DMS153 treated with DMSO at 0.1 percent for 48 hours (cell line): ENCODE measurements at regions not wholly inside any gene's neighbourhood (a gene's known extent, or its start where the extent isn't known, plus 50 kb on each side); places are given as distances from the start of the nearest gene placed in this dataset.

Experiments
- DNase-seq: peaks from one replicate; lab custom pipeline; 2025; ENCODE audit not compliant: unreplicated experiment; lab: John Stamatoyannopoulos, UW

DNA sequence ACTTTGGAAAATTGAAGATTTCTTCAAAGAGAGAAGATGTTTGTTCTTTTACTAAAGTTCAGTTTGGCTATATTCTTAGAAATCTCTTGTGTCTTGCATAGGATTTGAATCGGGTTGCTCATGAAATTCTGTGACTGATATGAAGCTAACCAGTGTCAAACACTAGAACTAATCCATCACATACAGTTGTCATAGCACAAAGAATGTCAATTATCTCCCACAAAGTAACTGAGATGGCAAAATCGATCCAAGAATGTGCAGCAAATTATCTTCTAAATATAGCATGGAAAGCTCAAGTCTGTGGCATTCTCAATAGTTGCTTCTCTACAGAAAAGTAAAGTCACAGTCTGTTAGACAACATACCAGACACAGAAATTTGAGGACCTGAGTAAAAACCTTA, 768.1 kb upstream of the LRRN3 start:
- no peak for DNase-seq

DNA sequence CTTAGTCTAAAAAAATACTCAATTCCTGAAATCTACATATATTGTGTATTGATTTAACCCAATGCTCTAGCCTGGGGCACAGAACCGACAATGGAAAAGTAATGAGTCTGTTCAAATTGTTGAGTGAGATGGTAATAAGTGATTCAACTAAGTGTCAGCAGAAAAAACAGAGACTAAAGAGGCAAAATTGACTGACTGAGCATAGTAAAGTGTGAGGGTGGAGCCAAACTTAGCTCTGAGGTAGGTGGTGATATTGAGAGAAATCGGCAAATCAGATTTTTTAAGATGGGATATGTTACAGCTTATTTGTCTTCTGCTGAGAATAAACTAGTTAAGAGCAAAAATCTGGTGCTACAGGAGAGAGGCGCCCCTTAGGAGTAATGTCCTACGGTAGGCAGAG, 764.0 kb upstream of the LRRN3 start:
- DNase-seq = no peak

GRCh38 chr7:110336423-110336822, 754.5 kb upstream of the LRRN3 start:
- DNase-seq = no peak

GRCh38 chr7:110337646-110338045, 753.3 kb upstream of the LRRN3 start:
- no peak for DNase-seq

- no peak for DNase-seq
These were observed 743.8 kb upstream of the LRRN3 start for GRCh38 chr7:110347081-110347480.

DNA sequence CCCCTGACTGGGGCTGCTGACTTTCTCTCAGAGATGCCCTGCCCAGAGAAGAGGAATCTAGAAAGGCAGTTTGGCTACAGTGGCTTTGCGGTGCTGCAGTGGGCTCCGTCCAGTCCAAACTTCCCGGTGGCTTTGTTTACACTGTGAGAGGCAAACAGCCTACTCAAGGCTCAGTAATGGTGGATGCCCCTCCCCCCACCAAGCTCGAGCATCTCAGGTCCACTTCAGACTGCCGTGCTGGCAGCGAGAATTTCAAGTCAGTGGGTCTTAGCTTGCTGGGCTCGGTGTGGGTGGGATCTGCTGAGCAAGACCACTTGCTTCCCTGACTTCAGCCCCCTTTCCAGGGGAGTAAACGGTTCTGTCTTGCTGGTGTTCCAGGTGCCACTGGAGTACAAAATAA, 734.5 kb upstream of the LRRN3 start:
- DNase-seq = no peak

DNA sequence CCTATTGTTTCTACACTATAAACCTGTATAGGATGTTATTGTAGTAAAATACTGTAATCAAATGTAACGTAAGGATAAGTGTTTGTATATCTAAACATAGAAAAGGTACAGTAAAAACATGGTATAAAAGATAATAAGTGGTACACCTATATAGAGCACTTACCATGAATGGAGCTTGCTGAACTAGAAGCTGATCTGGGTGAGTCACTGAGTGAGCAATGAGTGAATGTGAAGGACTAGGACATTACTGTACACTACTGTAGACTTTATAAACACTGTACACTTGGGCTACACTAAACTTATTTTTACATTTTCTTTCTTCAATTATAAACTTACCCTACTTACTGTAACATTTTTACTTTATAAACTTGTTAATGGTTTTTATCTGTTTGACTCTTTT, 732.9 kb upstream of the LRRN3 start:
- no peak for DNase-seq

GRCh38 chr7:110371709-110372108, 719.2 kb upstream of the LRRN3 start:
- no peak for DNase-seq

DNA sequence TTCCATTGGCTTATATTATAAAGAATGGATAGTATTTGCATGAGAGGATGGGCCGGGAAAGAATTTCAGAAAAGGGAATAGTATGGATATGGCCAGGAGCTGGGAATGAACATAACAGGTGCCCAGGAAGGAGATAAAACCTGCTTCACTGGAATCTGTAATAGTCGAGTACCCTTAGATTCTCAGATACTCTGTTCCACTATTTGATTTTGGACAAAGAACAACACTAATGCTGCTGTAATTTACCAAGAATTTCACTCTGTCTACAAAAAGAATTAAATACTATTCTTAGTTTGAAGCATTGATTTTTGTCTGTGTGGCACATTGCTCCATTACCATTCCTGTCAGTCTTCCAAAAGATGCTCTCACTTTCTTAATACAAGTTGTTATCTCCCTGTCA, 718.2 kb upstream of the LRRN3 start:
- DNase-seq = no peak

- DNase-seq = no peak
These were observed 717.5 kb upstream of the LRRN3 start for GRCh38 chr7:110373416-110373815.

DNA sequence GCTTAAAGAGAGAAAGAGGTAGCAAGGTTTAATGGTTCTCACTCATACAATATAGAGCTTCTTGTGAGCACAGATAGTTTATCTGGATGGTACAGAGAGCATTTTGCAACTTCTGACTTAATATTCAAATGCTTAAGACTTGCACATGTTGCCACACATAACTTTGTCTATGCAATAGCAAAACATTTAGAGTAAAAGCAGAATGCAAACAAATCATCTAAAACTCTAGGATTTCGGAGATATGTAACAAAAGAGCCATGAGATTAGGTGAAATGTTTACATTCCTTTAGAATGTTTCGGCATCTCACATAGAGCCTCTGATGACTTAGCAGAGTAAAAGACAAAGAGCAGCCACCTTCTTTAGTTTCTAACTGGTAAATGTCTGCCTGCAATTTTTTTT, 717.1 kb upstream of the LRRN3 start:
- no peak for DNase-seq

DNA sequence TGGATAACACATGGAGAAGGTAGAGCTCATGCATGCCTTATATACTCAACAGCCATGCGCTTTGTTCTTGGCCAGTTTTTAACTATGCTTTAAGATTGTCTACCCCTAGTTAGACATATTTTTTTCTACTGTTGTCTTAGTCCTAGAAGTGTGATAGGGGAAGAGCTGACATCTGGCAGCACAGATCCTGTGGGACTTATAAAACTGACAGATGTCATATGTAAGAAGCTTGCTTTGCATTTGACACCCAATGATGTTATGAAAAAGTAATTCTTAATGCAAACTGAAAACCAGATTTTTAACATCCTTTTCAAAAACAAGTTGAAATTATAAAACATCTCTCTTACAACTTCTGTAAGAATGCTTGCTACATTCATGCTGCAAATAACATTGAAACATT, 715.9 kb upstream of the LRRN3 start:
- DNase-seq = no peak

DNA sequence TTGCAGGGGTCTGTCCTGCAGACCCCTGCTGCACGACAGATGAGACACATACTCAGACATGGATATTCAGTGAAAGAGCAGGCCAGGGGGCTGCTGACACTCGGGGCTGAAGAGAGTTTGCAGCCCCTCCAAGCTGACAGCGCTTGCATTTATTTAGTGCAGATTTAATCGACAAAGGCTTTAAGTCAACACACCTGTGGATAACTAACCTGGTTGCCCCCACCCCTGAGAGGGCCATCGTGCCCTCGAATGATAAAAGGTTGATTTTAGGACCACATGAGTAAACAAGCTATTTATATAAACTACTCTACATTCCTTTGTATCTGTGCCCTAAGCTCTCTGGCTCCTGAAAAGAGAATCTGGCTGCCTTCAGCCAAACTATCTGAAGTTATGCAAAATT, 708.2 kb upstream of the LRRN3 start:
- DNase-seq = no peak

- no peak for DNase-seq
These were observed 704.9 kb upstream of the LRRN3 start for GRCh38 chr7:110386006-110386405.

DNA sequence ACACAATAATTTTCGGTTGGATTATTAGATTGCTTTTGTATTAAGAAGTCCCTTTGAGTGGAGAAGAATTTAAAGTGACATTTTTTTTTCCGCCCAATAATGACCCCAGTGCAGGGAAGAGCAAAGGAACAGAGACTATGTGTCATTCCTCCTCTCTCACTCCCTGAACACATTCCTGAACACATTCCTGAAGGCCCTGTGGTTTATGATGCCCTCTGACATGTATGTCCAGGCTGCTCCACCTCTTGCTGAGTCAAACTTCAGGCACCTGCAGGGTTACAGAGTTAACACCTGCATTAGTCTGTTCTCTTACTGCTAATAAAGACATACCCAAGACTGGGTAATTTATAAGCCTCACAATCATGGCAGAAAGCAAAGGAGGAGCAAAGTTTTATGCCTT, 704.0 kb upstream of the LRRN3 start:
- no peak for DNase-seq

GRCh38 chr7:110387689-110388088, 703.2 kb upstream of the LRRN3 start:
- no peak for DNase-seq

DNA sequence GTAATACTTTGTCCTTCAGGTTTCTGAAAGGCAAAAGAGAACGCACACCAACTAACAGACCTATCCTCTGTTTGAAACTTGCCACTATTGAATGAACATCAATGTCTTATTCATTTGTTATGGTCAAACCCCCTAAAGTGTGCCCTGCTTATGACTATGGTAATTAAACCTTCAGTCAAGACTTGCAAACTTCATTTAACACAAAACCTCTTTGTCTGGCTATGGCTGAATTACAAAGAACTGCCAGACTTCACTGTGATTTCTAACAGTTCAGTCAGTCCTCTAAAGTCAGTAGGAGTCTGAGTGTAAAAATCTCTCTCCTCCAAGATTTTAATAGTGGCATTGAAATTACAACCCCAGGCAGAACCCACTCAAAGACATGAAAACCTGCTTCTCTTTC, 702.5 kb upstream of the LRRN3 start:
- no peak for DNase-seq

- no peak for DNase-seq
These were observed 694.9 kb upstream of the LRRN3 start for GRCh38 chr7:110396021-110396420.

DNA sequence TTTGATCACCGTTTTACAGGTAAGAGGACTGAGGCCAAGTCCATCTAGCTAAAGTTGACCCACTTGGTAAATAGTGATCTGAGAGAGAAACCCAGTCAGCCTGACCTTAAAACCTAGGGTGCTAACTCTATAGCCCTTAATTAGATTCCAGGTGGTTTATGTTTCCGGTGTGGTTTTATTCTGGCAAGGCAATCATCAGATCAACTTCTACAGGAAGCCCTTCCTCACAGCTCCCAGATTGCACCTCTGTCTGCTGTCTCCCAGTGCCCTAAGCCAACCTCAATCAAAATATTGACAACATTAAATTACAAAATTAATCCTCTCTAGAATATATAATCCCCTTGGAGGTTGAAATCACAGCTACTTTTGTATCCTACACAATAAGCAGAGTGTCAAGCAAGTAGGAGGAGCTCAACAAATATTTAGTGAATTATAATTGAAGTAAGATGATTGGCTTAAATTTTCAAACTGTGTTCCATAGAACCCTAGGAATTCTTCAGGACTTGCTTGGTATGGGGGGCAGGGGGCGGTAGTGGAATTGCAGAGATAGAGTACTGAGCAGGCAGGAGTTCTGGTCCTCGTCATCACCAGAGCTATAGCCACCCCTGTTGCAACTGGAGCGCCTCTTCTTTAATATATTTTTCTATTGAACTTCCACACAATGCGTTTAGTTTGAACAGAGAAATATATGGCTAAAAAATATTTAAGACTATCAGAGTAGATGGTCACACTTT, 692.8 kb upstream of the LRRN3 start:
- DNase-seq = no peak

DNA sequence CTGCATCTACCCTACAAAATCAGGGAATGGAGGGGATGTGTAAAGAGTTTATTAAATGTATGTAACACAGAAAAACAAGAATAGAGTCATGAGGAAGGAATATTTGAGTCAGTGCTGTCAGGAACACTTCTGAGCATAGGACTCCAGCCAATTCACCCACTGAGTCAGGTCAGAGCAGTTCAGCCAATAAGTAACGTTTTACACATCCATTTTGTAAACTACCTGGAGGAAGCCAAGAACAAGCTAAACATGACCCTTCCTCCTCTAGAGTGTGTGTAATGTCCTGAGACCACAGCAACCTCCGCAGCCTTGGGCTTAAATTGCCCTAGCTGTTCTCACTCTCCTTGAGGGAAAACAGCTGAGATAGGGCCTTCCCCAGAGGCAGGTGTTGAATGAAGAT, 691.5 kb upstream of the LRRN3 start:
- DNase-seq = no peak

DNA sequence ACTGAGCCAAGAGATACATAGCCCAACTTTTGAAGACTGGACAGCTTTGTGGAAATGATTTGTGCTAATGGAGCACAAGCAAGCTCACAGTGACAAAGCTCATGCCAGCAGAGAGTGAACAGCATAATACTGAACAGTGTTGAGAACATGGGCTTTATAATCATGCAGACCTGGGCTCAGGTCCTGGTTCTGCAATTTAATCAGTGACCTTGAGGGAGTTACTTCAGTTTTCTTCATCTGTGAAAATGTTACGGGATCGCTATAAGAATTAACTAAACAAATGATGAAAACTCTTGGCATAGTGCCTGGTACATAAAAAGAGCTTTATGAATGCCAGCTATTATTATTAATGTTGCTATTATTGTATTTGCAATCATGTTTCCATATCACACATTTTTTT, 690.5 kb upstream of the LRRN3 start:
- DNase-seq = no peak

- DNase-seq = no peak
These were observed 683.7 kb upstream of the LRRN3 start for GRCh38 chr7:110407242-110407641.

DNA sequence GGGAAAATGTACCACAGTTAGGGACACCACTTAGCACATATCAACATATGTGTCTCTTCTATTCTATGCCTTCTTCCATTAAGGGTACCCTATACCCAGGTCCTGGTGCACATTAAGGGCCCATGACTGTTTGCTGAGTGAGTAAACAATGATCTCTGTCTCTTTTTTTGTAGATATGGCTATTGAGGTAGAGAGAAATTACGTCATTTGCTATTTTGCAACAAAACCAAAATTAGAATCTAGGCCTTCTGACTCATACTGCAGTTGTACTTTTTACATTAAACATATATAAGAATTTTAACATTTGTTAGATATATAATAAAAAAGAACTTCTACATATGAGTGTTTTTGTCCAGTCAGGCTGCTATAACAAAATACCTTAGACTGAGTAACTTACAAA, 683.2 kb upstream of the LRRN3 start:
- no peak for DNase-seq

- DNase-seq = no peak
These were observed 678.3 kb upstream of the LRRN3 start for GRCh38 chr7:110412614-110413013.
